Astrocyte (in vitro differentiated cells and primary cell): ENCODE measurements at regions not wholly inside any gene's neighbourhood (a gene's known extent, or its start where the extent isn't known, plus 50 kb on each side); places are given as distances from the start of the nearest gene placed in this dataset.

Source experiments
- EZH2 ChIP-seq: IDR thresholded peaks from 2 replicates; pipeline ENCODE4 v1.6.1; 2012; ENCODE audit warnings: mild to moderate bottlenecking, low read length, inconsistent platforms; ENCODE audit not compliant: insufficient read depth
- TF ChIP-seq, protein P1 (sequence below): IDR thresholded peaks from 2 replicates; pipeline ENCODE4 v1.5.1; 2011; ENCODE audit warnings: low read depth, mild to moderate bottlenecking, inconsistent platforms, low read length, moderate library complexity; ENCODE audit not compliant: insufficient read depth

DNA sequence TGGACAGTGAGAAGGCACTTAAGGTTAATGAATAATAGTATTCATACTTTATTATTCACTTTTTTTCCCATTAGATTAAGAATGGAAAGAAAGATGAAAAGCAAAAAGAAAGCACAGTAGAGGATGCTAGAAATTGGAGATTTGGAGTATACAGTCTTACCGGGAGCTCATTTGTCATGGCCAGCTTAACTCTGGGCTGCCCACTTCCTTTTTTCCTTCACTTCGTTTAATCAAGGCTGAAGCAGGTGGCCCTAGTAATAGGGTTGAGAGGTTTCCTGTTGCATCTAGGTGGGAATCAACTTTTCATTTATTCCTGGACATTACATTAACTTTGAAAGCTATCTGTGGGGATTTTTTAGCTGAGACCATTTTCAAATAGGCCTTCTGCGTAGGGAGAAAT lies 57.0 kb upstream of the MEGF10 start:
- TF ChIP-seq EZH2: no peak
- TF ChIP-seq, protein P1, sequence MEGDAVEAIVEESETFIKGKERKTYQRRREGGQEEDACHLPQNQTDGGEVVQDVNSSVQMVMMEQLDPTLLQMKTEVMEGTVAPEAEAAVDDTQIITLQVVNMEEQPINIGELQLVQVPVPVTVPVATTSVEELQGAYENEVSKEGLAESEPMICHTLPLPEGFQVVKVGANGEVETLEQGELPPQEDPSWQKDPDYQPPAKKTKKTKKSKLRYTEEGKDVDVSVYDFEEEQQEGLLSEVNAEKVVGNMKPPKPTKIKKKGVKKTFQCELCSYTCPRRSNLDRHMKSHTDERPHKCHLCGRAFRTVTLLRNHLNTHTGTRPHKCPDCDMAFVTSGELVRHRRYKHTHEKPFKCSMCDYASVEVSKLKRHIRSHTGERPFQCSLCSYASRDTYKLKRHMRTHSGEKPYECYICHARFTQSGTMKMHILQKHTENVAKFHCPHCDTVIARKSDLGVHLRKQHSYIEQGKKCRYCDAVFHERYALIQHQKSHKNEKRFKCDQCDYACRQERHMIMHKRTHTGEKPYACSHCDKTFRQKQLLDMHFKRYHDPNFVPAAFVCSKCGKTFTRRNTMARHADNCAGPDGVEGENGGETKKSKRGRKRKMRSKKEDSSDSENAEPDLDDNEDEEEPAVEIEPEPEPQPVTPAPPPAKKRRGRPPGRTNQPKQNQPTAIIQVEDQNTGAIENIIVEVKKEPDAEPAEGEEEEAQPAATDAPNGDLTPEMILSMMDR: no peak
